ENCODE measurements at regions not wholly inside any gene's neighbourhood (a gene's known extent, or its start where the extent isn't known, plus 50 kb on each side); places are given as distances from the start of the nearest gene placed in this dataset.

DNA sequence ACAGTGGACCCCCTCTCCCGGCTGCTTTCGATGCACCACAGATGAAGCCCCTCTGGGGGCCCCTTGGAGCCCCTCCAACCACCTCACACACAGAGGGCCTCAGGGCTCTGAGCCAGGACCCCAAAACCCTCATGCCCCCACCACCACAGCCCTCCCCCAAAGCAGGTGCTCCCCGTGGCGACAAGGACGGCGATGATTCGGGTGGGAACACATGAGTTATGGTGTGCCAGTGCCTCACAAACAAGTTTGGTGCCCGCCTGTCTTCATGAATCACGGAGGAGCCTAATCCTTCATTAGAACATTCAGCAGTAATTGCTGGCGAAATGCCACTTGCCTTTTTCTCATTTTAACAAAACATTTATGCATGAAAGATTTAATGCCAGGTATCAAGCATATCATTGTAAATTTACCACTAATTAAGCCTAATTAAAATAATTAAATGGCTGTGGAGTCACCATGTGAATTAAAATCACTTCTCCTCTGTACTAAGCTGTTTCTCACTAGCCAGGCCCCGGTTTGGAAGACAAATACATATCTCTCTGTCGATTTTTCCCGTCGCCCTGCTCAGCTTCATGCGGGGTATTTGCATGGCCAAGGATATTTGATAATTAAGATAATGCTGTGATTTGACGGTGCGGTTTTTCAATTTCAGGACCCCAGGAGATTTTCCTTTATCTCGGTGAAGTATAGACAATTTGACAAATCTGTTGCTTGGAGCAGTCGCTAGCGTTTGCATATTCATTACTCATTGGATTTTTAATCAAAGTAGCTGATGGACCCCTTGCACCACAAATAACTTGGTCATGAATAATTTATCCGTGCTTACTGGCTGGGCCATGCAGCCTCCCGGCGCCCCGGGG is 157.0 kb downstream of the TLE3 start:
- Histone ChIP-seq H3F3A (ENCODE audit: insufficient read depth, low read length) (0 out of 2 replicates have a peak, but pooled peaks cover 7% of the 10 kb centered on the region), H3K9me3 (replicated peaks; ENCODE audit: insufficient read depth, low read length) (no peaks in the 10 kb centered on the region), H3K9me2 (replicated peaks; ENCODE audit: insufficient read depth, low read length) (no peaks in the 10 kb centered on the region), H3K4me3 (ENCODE audit: low read length) (no peak overlapping the region), H4K20me1 (ENCODE audit: insufficient read depth, low read length) (no peaks in the 10 kb centered on the region), H3K36me3 (replicated peaks; ENCODE audit: insufficient read depth, low read length) (no peaks in the 10 kb centered on the region), H3K4me2 (ENCODE audit: low read depth, low read length) (peak overlapping the region; percentile 85; the same call in 1 of the 2 replicates), H3K4me1 (ENCODE audit: low read length) (peaks cover 15% of the 10 kb centered on the region), H3K79me2 (ENCODE audit: low read length) (no peaks in the 10 kb centered on the region), H2AFZ (ENCODE audit: low read length) (no peak overlapping the region), H3K27ac (ENCODE audit: low read length) (peak overlapping the region; percentile 36; the same call in 1 of the 2 replicates), H3K27me3 (replicated peaks; ENCODE audit: insufficient read depth, low read length) (no peaks in the 10 kb centered on the region), H3K9ac (ENCODE audit: low read length) (no peak overlapping the region)
- TF ChIP-seq EZH2phosphoT487 (IDR thresholded peaks at IDR 0.05; ENCODE audit: low read length) (no peak), EZH2 (optimal IDR thresholded peaks at IDR 0.05; ENCODE audit: low read depth, low read length) (no peak)
- TF ChIP-seq, protein P1, sequence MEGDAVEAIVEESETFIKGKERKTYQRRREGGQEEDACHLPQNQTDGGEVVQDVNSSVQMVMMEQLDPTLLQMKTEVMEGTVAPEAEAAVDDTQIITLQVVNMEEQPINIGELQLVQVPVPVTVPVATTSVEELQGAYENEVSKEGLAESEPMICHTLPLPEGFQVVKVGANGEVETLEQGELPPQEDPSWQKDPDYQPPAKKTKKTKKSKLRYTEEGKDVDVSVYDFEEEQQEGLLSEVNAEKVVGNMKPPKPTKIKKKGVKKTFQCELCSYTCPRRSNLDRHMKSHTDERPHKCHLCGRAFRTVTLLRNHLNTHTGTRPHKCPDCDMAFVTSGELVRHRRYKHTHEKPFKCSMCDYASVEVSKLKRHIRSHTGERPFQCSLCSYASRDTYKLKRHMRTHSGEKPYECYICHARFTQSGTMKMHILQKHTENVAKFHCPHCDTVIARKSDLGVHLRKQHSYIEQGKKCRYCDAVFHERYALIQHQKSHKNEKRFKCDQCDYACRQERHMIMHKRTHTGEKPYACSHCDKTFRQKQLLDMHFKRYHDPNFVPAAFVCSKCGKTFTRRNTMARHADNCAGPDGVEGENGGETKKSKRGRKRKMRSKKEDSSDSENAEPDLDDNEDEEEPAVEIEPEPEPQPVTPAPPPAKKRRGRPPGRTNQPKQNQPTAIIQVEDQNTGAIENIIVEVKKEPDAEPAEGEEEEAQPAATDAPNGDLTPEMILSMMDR (IDR thresholded peaks at IDR 0.05; ENCODE audit: low read length): no peak
- DNase-seq: no peak

DNA sequence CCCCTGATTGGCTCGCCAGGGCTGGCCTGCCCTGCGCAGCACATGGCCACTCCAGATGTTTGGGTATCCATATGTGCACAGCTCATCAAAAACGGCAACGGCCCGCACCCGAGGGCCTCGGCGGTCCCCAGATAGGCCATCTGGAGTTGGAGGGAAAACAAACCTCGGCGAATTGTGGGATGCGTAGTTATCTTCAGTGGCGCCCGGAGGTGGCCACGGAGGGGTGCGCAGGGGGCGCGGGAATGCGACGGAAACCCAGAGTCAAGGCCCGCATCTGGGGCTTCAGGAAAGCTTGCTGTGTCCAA is 156.5 kb downstream of the TLE3 start:
- Histone ChIP-seq H2AFZ (ENCODE audit: low read length) (no peak overlapping the region), H3K27ac (ENCODE audit: low read length) (no peak overlapping the region), H3K4me1 (ENCODE audit: low read length) (peaks cover 15% of the 10 kb centered on the region), H3K9me3 (replicated peaks; ENCODE audit: insufficient read depth, low read length) (no peaks in the 10 kb centered on the region), H3F3A (ENCODE audit: insufficient read depth, low read length) (0 out of 2 replicates have a peak, but pooled peaks cover 7% of the 10 kb centered on the region), H3K9me2 (replicated peaks; ENCODE audit: insufficient read depth, low read length) (no peaks in the 10 kb centered on the region), H3K4me3 (ENCODE audit: low read length) (no peak overlapping the region), H3K36me3 (replicated peaks; ENCODE audit: insufficient read depth, low read length) (no peaks in the 10 kb centered on the region), H3K79me2 (ENCODE audit: low read length) (no peaks in the 10 kb centered on the region), H3K4me2 (ENCODE audit: low read depth, low read length) (no peak overlapping the region), H3K9ac (ENCODE audit: low read length) (no peak overlapping the region), H4K20me1 (ENCODE audit: insufficient read depth, low read length) (no peaks in the 10 kb centered on the region), H3K27me3 (replicated peaks; ENCODE audit: insufficient read depth, low read length) (no peaks in the 10 kb centered on the region)
- TF ChIP-seq, protein P1 (IDR thresholded peaks at IDR 0.05; ENCODE audit: low read length): no peak
- TF ChIP-seq EZH2phosphoT487 (IDR thresholded peaks at IDR 0.05; ENCODE audit: low read length) (no peak), EZH2 (optimal IDR thresholded peaks at IDR 0.05; ENCODE audit: low read depth, low read length) (no peak)
- no peak for DNase-seq

DNA sequence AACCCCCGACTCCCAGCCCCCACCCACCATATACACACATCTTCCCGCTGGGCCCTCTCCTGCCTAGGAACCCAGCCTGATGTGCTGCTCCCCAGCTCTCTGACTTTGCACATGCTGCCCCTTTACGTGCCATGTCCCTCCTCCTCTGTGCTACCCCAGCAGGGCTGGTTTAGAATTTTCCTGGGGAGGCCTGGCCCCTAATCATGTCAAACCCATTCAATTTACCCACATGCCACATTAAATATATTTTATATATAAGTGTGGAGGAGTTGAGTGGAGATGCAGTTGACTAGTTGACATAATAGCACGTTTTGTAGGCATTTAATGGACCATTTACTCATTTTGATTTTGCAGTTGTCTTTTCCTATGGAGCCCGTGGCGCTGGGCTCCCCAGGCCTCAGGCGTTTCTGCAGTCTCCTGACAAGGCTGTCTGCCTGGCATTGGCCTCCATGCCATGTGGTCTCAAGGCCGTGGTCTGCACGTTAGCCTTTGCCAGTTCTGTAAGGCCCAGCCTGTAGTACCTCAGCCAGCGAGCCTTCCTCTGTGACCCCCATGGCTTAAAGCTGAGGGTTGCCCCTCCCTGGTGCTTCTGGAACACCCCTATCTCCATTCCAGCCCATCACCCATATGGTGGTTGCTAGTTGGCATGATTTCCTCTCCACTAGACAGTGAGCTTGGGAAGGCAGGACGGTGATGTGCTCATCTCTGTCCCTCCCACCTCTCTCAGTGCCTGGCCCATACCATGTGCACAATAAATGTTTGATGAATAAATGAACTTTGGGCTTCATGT is 155.8 kb downstream of the TLE3 start:
- Histone ChIP-seq H3F3A (ENCODE audit: insufficient read depth, low read length) (0 out of 2 replicates have a peak, but pooled peaks cover 7% of the 10 kb centered on the region), H3K79me2 (ENCODE audit: low read length) (no peaks in the 10 kb centered on the region)
- DNase-seq: no peak

More for the DNA sequence above, 155.8 kb downstream of the TLE3 start:
- TF ChIP-seq, protein P1 (IDR thresholded peaks at IDR 0.05; ENCODE audit: low read length): no peak
- TF ChIP-seq EZH2 (optimal IDR thresholded peaks at IDR 0.05; ENCODE audit: low read depth, low read length) (no peak), EZH2phosphoT487 (IDR thresholded peaks at IDR 0.05; ENCODE audit: low read length) (no peak)
- Histone ChIP-seq H3K4me3 (ENCODE audit: low read length) (no peak overlapping the region), H3K4me2 (ENCODE audit: low read depth, low read length) (no peak overlapping the region), H3K36me3 (replicated peaks; ENCODE audit: insufficient read depth, low read length) (no peaks in the 10 kb centered on the region), H3K27ac (ENCODE audit: low read length) (no peak overlapping the region), H3K9ac (ENCODE audit: low read length) (no peak overlapping the region), H3K27me3 (replicated peaks; ENCODE audit: insufficient read depth, low read length) (no peaks in the 10 kb centered on the region), H2AFZ (ENCODE audit: low read length) (no peak overlapping the region), H3K9me2 (replicated peaks; ENCODE audit: insufficient read depth, low read length) (no peaks in the 10 kb centered on the region), H3K4me1 (ENCODE audit: low read length) (peaks cover 15% of the 10 kb centered on the region), H3K9me3 (replicated peaks; ENCODE audit: insufficient read depth, low read length) (no peaks in the 10 kb centered on the region), H4K20me1 (ENCODE audit: insufficient read depth, low read length) (no peaks in the 10 kb centered on the region)

Data from MM.1S (cell line).